HEK293 (cell line): ENCODE measurements at regions not wholly inside any gene's neighbourhood (a gene's known extent, or its start where the extent isn't known, plus 50 kb on each side); places are given as distances from the start of the nearest gene placed in this dataset.

Experiments used
- CTCF ChIA-PET: fragments of 350-600 bp; formaldehyde crosslinking; extraction: SDS; loops from one replicate; lab custom pipeline; 2021; ENCODE audit warnings: antibody characterized with exemption; lab: Yijun Ruan, JAX
- POLR2A ChIA-PET: fragments of 300-600 bp; formaldehyde crosslinking; extraction: SDS; loops from one replicate; lab custom pipeline; 2020; ENCODE audit warnings: antibody characterized with exemption, inconsistent platforms; lab: Yijun Ruan, JAX
- H3K27ac ChIP-seq: fragments of 200-500 bp; sonication (Bioruptor generic); 2 replicates; pipeline ENCODE4 v1.5.1; 2014; ENCODE audit warnings: low read depth, low read length, control low read depth, inconsistent platforms; ENCODE audit errors: extremely low read depth
- H3K36me3 ChIP-seq, 2 experiments: fragments of 200-500 bp in 1 of 2; sonication (Bioruptor generic) in 1 of 2; 1 replicate in 1 of 2; 2 replicates in 1 of 2; pipeline ENCODE4 v1.5.1; 2014 to 2017; ENCODE audit warnings: inconsistent platforms in 2 of 2, low read length in 2 of 2; ENCODE audit not compliant: control insufficient read depth in 2 of 2, insufficient read depth in 1 of 2
- H3K4me1 ChIP-seq: fragments of 200-500 bp; sonication (Bioruptor generic); 2 replicates; pipeline ENCODE4 v1.5.1; 2014; ENCODE audit warnings: mild to moderate bottlenecking, low read length, inconsistent platforms; ENCODE audit not compliant: control insufficient read depth, insufficient read depth
- H3K4me3 ChIP-seq: 2 replicates; pipeline ENCODE4 v1.5.1; 2011; ENCODE audit warnings: low read depth, mild to moderate bottlenecking, control low read depth, low read length, moderate library complexity
- H3K9me3 ChIP-seq: fragments of 200-500 bp; sonication (Bioruptor generic); 2 replicates; pipeline ENCODE4 v1.5.1; 2014; ENCODE audit warnings: low read depth, low read length, inconsistent platforms; ENCODE audit not compliant: control insufficient read depth, insufficient read depth
- HOXD13 ChIP-seq: sonication (generic); formaldehyde crosslinking; IDR thresholded peaks from 2 replicates; pipeline ENCODE4 v1.8.0; 2022; ENCODE audit warnings: missing genetic modification reagents, borderline replicate concordance
- MEIS1 ChIP-seq: sonication (generic); formaldehyde crosslinking; IDR thresholded peaks from 2 replicates; pipeline ENCODE4 v1.8.1; 2022; ENCODE audit warnings: missing genetic modification reagents, mild to moderate bottlenecking, borderline replicate concordance
- SCRT1 ChIP-seq: fragments of 450-650 bp; formaldehyde crosslinking; IDR thresholded peaks from 2 replicates; pipeline ENCODE4 v1.5.1; 2016; ENCODE audit warnings: missing biosample characterization, missing genetic modification characterization, borderline replicate concordance
- SP3 ChIP-seq: fragments of 450-650 bp; formaldehyde crosslinking; IDR thresholded peaks from 2 replicates; pipeline ENCODE4 v1.5.1; 2016; ENCODE audit warnings: missing biosample characterization, missing genetic modification characterization
- ZEB2 ChIP-seq: fragments of 450-650 bp; formaldehyde crosslinking; IDR thresholded peaks from 2 replicates; pipeline ENCODE4 v1.5.1; 2016; ENCODE audit warnings: missing biosample characterization, missing genetic modification characterization
- ZNF10 ChIP-seq: fragments of 450-650 bp; formaldehyde crosslinking; IDR thresholded peaks from 2 replicates; pipeline ENCODE4 v1.5.1; 2017; ENCODE audit warnings: missing biosample characterization, missing genetic modification characterization
- ZNF19 ChIP-seq: fragments of 450-650 bp; formaldehyde crosslinking; IDR thresholded peaks from 2 replicates; pipeline ENCODE4; 2016; ENCODE audit warnings: missing biosample characterization, missing genetic modification characterization, low read depth
- ZNF248 ChIP-seq: fragments of 450-650 bp; formaldehyde crosslinking; IDR thresholded peaks from 2 replicates; pipeline ENCODE4 v1.5.1; 2017; ENCODE audit warnings: missing biosample characterization, missing genetic modification characterization
- ZNF324 ChIP-seq: fragments of 450-650 bp; formaldehyde crosslinking; IDR thresholded peaks from 2 replicates; pipeline ENCODE4 v1.5.1; 2016; ENCODE audit warnings: missing biosample characterization, missing genetic modification characterization
- ZNF510 ChIP-seq: fragments of 450-650 bp; formaldehyde crosslinking; IDR thresholded peaks from 2 replicates; pipeline ENCODE4 v1.5.1; 2018; ENCODE audit warnings: mild to moderate bottlenecking, missing genetic modification characterization, missing biosample characterization; ENCODE audit not compliant: insufficient replicate concordance
- ZNF529 ChIP-seq: fragments of 450-650 bp; formaldehyde crosslinking; IDR thresholded peaks from 2 replicates; pipeline ENCODE4 v1.5.1; 2017; ENCODE audit warnings: missing genetic modification characterization, missing biosample characterization; ENCODE audit not compliant: insufficient replicate concordance
- ZNF571 ChIP-seq: fragments of 450-650 bp; formaldehyde crosslinking; IDR thresholded peaks from 2 replicates; pipeline ENCODE4 v1.5.0; 2017; ENCODE audit warnings: missing biosample characterization, missing genetic modification characterization
- ZNF585B ChIP-seq: fragments of 450-650 bp; formaldehyde crosslinking; IDR thresholded peaks from 2 replicates; pipeline ENCODE4 v1.5.1; 2016; ENCODE audit warnings: missing biosample characterization, missing genetic modification characterization
- ZNF596 ChIP-seq: fragments of 450-650 bp; IDR thresholded peaks from 2 replicates; pipeline ENCODE4 v1.5.0; 2018; ENCODE audit warnings: missing biosample characterization, mild to moderate bottlenecking, missing genetic modification characterization, moderate library complexity
- ZNF623 ChIP-seq: fragments of 450-650 bp; formaldehyde crosslinking; IDR thresholded peaks from 2 replicates; pipeline ENCODE4 v1.5.1; 2016; ENCODE audit warnings: missing biosample characterization, missing genetic modification characterization
- ZNF792 ChIP-seq: fragments of 450-650 bp; formaldehyde crosslinking; IDR thresholded peaks from 2 replicates; pipeline ENCODE4 v1.5.1; 2016; ENCODE audit warnings: missing biosample characterization, missing genetic modification characterization
- TF ChIP-seq, protein P1 (sequence below): IDR thresholded peaks from 2 replicates; pipeline ENCODE4 v1.6.1; 2011; ENCODE audit warnings: mild to moderate bottlenecking, low read depth, low read length, borderline replicate concordance
- TF ChIP-seq, protein P2 (sequence below): fragments of 450-650 bp; formaldehyde crosslinking; IDR thresholded peaks from 2 replicates; pipeline ENCODE4 v1.5.1; 2017; ENCODE audit warnings: missing biosample characterization, missing genetic modification characterization
- TF ChIP-seq, protein P3 (sequence below): fragments of 450-650 bp; formaldehyde crosslinking; IDR thresholded peaks from 2 replicates; pipeline ENCODE4 v1.5.1; 2016; ENCODE audit warnings: missing biosample characterization, missing genetic modification characterization
- TF ChIP-seq, protein P4 (sequence below): fragments of 450-650 bp; formaldehyde crosslinking; IDR thresholded peaks from 2 replicates; pipeline ENCODE4 v1.5.1; 2016; ENCODE audit warnings: missing biosample characterization, missing genetic modification characterization
- TF ChIP-seq, protein P5 (sequence below): fragments of 450-650 bp; formaldehyde crosslinking; IDR thresholded peaks from 2 replicates; pipeline ENCODE4 v1.5.1; 2016; ENCODE audit warnings: missing biosample characterization, missing genetic modification characterization
- TF ChIP-seq, protein P6 (sequence below): fragments of 450-650 bp; formaldehyde crosslinking; IDR thresholded peaks from 2 replicates; pipeline ENCODE4 v1.5.1; 2016; ENCODE audit warnings: missing biosample characterization, missing genetic modification characterization

DNA sequence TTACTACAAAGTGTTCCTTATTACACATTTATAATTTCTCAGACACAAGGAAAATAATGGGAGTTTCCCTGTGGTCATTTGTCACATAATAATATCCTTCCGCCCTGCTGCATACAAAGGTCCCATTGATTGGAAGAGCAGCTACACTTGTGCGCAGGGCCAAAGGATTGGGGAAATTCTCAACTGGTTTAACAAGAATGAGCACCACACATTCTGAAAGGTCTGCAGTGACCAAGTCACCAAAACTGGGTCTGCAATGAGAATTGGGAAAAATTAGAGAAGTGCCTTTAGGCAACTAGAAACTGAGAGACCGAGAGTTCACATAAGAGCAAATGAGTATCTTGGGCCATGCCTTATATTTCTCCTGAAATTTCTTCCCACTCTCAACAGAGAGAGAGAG, 98.2 kb upstream of the NR2F2 start:
- Histone ChIP-seq H3K9me3 (no peaks in the 10 kb centered on the region), H3K4me1 (peaks cover 5% of the 10 kb centered on the region; the same call in 1 of the 2 replicates), H3K27ac (no peak overlapping the region), H3K36me3 (no peaks in the 10 kb centered on the region)
- TF ChIP-seq ZNF585B (no peak), ZNF529 (tag by site-specific recombination) (no peak), ZNF623 (tag by site-specific recombination) (no peak), ZNF248 (tag by site-specific recombination) (no peak), ZNF10 (tag by site-specific recombination) (no peak), ZNF596 (tag by site-specific recombination) (no peak), ZNF324 (tag by site-specific recombination) (no peak), ZNF510 (no peak), ZNF19 (no peak)
- TF ChIP-seq, protein P1, sequence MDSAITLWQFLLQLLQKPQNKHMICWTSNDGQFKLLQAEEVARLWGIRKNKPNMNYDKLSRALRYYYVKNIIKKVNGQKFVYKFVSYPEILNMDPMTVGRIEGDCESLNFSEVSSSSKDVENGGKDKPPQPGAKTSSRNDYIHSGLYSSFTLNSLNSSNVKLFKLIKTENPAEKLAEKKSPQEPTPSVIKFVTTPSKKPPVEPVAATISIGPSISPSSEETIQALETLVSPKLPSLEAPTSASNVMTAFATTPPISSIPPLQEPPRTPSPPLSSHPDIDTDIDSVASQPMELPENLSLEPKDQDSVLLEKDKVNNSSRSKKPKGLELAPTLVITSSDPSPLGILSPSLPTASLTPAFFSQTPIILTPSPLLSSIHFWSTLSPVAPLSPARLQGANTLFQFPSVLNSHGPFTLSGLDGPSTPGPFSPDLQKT, result no peak
- TF ChIP-seq, protein P2, sequence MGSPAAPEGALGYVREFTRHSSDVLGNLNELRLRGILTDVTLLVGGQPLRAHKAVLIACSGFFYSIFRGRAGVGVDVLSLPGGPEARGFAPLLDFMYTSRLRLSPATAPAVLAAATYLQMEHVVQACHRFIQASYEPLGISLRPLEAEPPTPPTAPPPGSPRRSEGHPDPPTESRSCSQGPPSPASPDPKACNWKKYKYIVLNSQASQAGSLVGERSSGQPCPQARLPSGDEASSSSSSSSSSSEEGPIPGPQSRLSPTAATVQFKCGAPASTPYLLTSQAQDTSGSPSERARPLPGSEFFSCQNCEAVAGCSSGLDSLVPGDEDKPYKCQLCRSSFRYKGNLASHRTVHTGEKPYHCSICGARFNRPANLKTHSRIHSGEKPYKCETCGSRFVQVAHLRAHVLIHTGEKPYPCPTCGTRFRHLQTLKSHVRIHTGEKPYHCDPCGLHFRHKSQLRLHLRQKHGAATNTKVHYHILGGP (tag by site-specific recombination), result no peak
- TF ChIP-seq, protein P3, sequence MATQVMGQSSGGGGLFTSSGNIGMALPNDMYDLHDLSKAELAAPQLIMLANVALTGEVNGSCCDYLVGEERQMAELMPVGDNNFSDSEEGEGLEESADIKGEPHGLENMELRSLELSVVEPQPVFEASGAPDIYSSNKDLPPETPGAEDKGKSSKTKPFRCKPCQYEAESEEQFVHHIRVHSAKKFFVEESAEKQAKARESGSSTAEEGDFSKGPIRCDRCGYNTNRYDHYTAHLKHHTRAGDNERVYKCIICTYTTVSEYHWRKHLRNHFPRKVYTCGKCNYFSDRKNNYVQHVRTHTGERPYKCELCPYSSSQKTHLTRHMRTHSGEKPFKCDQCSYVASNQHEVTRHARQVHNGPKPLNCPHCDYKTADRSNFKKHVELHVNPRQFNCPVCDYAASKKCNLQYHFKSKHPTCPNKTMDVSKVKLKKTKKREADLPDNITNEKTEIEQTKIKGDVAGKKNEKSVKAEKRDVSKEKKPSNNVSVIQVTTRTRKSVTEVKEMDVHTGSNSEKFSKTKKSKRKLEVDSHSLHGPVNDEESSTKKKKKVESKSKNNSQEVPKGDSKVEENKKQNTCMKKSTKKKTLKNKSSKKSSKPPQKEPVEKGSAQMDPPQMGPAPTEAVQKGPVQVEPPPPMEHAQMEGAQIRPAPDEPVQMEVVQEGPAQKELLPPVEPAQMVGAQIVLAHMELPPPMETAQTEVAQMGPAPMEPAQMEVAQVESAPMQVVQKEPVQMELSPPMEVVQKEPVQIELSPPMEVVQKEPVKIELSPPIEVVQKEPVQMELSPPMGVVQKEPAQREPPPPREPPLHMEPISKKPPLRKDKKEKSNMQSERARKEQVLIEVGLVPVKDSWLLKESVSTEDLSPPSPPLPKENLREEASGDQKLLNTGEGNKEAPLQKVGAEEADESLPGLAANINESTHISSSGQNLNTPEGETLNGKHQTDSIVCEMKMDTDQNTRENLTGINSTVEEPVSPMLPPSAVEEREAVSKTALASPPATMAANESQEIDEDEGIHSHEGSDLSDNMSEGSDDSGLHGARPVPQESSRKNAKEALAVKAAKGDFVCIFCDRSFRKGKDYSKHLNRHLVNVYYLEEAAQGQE, result no peak
- TF ChIP-seq, all 188 proteins: peak for 0
- no peak overlapping the region for H3K4me3 ChIP-seq
- POLR2A ChIA-PET, result no interaction called here
- CTCF ChIA-PET, result interaction anchor here (0.7 kb wide), 1 partner anchor 159 kb away, joined by 3 read pairs; no protein-coding TSS in a partner anchor

DNA sequence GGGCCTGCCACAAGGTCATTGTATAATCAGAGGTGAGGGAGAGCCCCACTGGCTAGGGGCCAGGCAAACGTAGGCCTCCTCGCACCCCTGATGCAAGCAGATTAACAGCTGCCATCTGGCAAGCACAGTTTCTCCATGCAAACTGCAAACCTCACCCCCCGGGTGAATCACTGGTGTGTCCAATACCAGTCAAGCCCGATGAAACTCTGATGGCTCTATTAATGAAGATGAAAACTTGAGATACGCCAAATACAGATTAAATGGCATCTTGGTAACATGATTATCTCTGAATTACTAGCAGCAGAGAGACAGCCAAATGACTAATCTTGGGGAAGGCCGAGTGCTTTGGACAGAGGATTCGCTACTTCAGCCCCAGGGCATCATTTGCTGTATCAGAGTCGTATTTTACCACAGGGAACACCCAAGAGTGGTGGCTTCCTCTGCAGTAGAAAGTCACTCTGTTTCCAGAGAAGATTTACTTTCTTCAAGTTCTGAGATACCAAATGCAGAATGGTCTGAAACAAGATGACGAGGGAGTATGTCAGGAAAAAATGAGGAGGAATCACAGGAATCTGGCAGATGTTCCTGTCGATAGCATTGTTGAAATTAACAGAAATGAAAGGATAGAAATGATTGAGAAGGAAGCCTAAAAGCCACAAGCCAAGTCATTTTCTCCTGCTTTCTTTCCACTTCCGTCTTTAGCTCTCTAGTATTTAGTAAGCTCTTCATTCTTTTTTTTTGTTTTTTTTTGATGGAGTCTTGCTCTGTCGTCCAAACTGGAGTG, 96.2 kb upstream of the NR2F2 start:
- POLR2A ChIA-PET, result no interaction called here
- CTCF ChIA-PET, result no interaction called here
- Histone ChIP-seq H3K4me1 (peaks cover 5% of the 10 kb centered on the region; the same call in 1 of the 2 replicates), H3K4me3 (no peak overlapping the region), H3K36me3 (no peaks in the 10 kb centered on the region), H3K27ac (no peak overlapping the region), H3K9me3 (no peaks in the 10 kb centered on the region)
- TF ChIP-seq, protein P4, sequence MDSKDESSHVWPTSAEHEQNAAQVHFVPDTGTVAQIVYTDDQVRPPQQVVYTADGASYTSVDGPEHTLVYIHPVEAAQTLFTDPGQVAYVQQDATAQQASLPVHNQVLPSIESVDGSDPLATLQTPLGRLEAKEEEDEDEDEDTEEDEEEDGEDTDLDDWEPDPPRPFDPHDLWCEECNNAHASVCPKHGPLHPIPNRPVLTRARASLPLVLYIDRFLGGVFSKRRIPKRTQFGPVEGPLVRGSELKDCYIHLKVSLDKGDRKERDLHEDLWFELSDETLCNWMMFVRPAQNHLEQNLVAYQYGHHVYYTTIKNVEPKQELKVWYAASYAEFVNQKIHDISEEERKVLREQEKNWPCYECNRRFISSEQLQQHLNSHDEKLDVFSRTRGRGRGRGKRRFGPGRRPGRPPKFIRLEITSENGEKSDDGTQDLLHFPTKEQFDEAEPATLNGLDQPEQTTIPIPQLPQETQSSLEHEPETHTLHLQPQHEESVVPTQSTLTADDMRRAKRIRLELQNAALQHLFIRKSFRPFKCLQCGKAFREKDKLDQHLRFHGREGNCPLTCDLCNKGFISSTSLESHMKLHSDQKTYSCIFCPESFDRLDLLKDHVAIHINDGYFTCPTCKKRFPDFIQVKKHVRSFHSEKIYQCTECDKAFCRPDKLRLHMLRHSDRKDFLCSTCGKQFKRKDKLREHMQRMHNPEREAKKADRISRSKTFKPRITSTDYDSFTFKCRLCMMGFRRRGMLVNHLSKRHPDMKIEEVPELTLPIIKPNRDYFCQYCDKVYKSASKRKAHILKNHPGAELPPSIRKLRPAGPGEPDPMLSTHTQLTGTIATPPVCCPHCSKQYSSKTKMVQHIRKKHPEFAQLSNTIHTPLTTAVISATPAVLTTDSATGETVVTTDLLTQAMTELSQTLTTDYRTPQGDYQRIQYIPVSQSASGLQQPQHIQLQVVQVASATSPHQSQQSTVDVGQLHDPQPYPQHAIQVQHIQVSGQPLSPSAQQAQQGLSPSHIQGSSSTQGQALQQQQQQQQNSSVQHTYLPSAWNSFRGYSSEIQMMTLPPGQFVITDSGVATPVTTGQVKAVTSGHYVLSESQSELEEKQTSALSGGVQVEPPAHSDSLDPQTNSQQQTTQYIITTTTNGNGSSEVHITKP, result no peak
- no peak for TF ChIP-seq SP3 (tag by site-specific recombination)
- no peak for TF ChIP-seq ZEB2 (tag by site-specific recombination)
- TF ChIP-seq SCRT1, result no peak
- TF ChIP-seq, protein P5, sequence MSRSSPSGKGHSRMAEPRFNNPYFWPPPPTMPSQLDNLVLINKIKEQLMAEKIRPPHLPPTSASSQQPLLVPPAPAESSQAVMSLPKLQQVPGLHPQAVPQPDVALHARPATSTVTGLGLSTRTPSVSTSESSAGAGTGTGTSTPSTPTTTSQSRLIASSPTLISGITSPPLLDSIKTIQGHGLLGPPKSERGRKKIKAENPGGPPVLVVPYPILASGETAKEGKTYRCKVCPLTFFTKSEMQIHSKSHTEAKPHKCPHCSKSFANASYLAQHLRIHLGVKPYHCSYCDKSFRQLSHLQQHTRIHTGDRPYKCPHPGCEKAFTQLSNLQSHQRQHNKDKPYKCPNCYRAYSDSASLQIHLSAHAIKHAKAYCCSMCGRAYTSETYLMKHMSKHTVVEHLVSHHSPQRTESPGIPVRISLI (tag by site-specific recombination), result no peak
- TF ChIP-seq ZNF248 (tag by site-specific recombination), result no peak
- TF ChIP-seq, protein P6, sequence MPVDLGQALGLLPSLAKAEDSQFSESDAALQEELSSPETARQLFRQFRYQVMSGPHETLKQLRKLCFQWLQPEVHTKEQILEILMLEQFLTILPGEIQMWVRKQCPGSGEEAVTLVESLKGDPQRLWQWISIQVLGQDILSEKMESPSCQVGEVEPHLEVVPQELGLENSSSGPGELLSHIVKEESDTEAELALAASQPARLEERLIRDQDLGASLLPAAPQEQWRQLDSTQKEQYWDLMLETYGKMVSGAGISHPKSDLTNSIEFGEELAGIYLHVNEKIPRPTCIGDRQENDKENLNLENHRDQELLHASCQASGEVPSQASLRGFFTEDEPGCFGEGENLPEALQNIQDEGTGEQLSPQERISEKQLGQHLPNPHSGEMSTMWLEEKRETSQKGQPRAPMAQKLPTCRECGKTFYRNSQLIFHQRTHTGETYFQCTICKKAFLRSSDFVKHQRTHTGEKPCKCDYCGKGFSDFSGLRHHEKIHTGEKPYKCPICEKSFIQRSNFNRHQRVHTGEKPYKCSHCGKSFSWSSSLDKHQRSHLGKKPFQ (tag by site-specific recombination), result no peak
- no peak for TF ChIP-seq MEIS1 (CRISPR knock-in tag)
- TF ChIP-seq ZNF571 (tag by site-specific recombination), result no peak
- TF ChIP-seq HOXD13 (CRISPR knock-in tag), result no peak
- no peak for TF ChIP-seq ZNF792
